Caco-2 (cell line): ENCODE measurements at regions not wholly inside any gene's neighbourhood (a gene's known extent, or its start where the extent isn't known, plus 50 kb on each side); places are given as distances from the start of the nearest gene placed in this dataset.
"Not testable (repeated sequence)": the region's sequence is repeated elsewhere in the genome, so short reads cannot be mapped to it uniquely, and the experiment has no call there.

ENCODE experiments used
- BruUV-seq: library from RNA; stranded (reverse); fragments of 400-500 nt; replicated peaks from 2 replicates; lab custom pipeline; 2021; lab: Mats Ljungman, UMichigan
- CTCF ChIA-PET: fragments of 300-600 bp; sonication (Branson Sonifier 250); formaldehyde crosslinking; loops from one replicate; lab custom pipeline; 2022; ENCODE audit warnings: antibody characterized with exemption; lab: Charles Lee
- POLR2A ChIA-PET: fragments of 300-600 bp; sonication (Branson Sonifier 250); formaldehyde crosslinking; loops from one replicate; lab custom pipeline; 2022; ENCODE audit warnings: antibody characterized with exemption; lab: Charles Lee
- DNase-seq, 2 experiments: peaks; one replicate each; pipeline versions ENCODE4 v3.0.0 to v3.0.0-alpha.2; 2020 to 2022
- H3K27me3 ChIP-seq: replicated peaks from 2 replicates; pipeline ENCODE4 v1.6.0; 2011; ENCODE audit warnings: low read length; ENCODE audit not compliant: control insufficient read depth, insufficient read depth
- H3K36me3 ChIP-seq: 2 replicates; pipeline ENCODE4 v1.5.1; 2011; ENCODE audit warnings: low read length; ENCODE audit not compliant: control insufficient read depth, insufficient read depth
- H3K4me1 ChIP-seq: fragments of 250-450 bp; sonication (Bioruptor Pico); 2 replicates; pipeline ENCODE4 v1.5.1; 2020; ENCODE audit warnings: mild to moderate bottlenecking
- H3K4me3 ChIP-seq: 2 replicates; pipeline ENCODE4 v1.5.1; 2011; ENCODE audit warnings: low read depth, mild to moderate bottlenecking, control low read depth, low read length
- H3K9me3 ChIP-seq: fragments of 250-450 bp; sonication (Bioruptor Pico); 2 replicates; pipeline ENCODE4 v1.5.1; 2020; ENCODE audit warnings: mild to moderate bottlenecking, moderate library complexity
- H3K27ac Mint-ChIP-seq: one replicate; pipeline ENCODE4 v1.8.0; 2022; ENCODE audit warnings: mixed read lengths; ENCODE audit not compliant: unreplicated experiment
- H3K27me3 Mint-ChIP-seq: one replicate; pipeline ENCODE4 v1.8.0; 2022; ENCODE audit warnings: mixed read lengths; ENCODE audit not compliant: insufficient read depth, unreplicated experiment
- H3K36me3 Mint-ChIP-seq: one replicate; pipeline ENCODE4 v1.8.0; 2022; ENCODE audit warnings: mild to moderate bottlenecking, mixed read lengths; ENCODE audit not compliant: insufficient read depth, unreplicated experiment
- H3K4me1 Mint-ChIP-seq: one replicate; pipeline ENCODE4 v1.8.0; 2022; ENCODE audit warnings: low read depth, mixed read lengths; ENCODE audit not compliant: unreplicated experiment
- H3K4me3 Mint-ChIP-seq: one replicate; pipeline ENCODE4 v1.8.0; 2022; ENCODE audit warnings: mild to moderate bottlenecking, moderate library complexity, mixed read lengths; ENCODE audit not compliant: unreplicated experiment
- H3K9me3 Mint-ChIP-seq: one replicate; pipeline ENCODE4 v1.8.0; 2022; ENCODE audit warnings: mixed read lengths; ENCODE audit not compliant: unreplicated experiment
- CTCF ChIP-seq, 2 experiments: fragments of 200-600 bp in 1 of 2; IDR thresholded peaks; 1 replicate in 1 of 2; 2 replicates in 1 of 2; pipeline versions ENCODE4 v1.5.1 to v1.8.0; 2011 to 2022; ENCODE audit warnings: antibody characterized with exemption in 1 of 2, control low read depth in 1 of 2, inconsistent platforms in 1 of 2, low read depth in 1 of 2, low read length in 1 of 2, mild to moderate bottlenecking in 1 of 2, moderate library complexity in 1 of 2; ENCODE audit not compliant: insufficient read depth in 1 of 2, severe bottlenecking in 1 of 2, unreplicated experiment in 1 of 2
- intact Hi-C: fragments of 100-400 bp; cut with micrococcal nuclease; formaldehyde crosslinking; loops from one replicate; pipeline ENCODE4 v1.10.0; 2022; ENCODE audit not compliant: unreplicated experiment

GRCh38 chr10:80015911-80016830, 62.3 kb upstream of the TMEM254 start:
- Histone ChIP-seq H3K4me3 (no peak overlapping the region), H3K4me1 (peaks cover 11% of the 10 kb centered on the region), H3K9me3 (no peaks in the 10 kb centered on the region), H3K36me3 (no peaks in the 10 kb centered on the region), H3K27me3 (no peaks in the 10 kb centered on the region)
- Mint-ChIP-seq H3K27me3 (no peaks in the 10 kb centered on the region), H3K27ac (no peak overlapping the region), H3K4me1 (no peaks in the 10 kb centered on the region), H3K9me3 (no peaks in the 10 kb centered on the region), H3K4me3 (no peak overlapping the region), H3K36me3 (no peaks in the 10 kb centered on the region)
- intact Hi-C loops, result no loop called here
- CTCF ChIA-PET, result no interaction called here
- no peak for TF ChIP-seq CTCF (IDR thresholded peaks at IDR 0.05; ENCODE audit: insufficient read depth in 1 of 2, low read depth in 1 of 2, low read length in 1 of 2, severe bottlenecking in 1 of 2, unreplicated experiment in 1 of 2)
- BruUV-seq, result no TSS peak
- DNase-seq, result no peak
- POLR2A ChIA-PET, result no interaction called here

GRCh38 chr10:80013139-80013538, 64.2 kb upstream of the SFTPD start:
- H3K36me3 Mint-ChIP-seq, H3K4me1 Mint-ChIP-seq, H3K4me3 Mint-ChIP-seq, H3K9me3 ChIP-seq, CTCF ChIA-PET, BruUV-seq, DNase-seq, H3K27me3 ChIP-seq, H3K27me3 Mint-ChIP-seq, H3K27ac Mint-ChIP-seq, H3K36me3 ChIP-seq, H3K4me3 ChIP-seq, H3K4me1 ChIP-seq, POLR2A ChIA-PET, intact Hi-C loops, H3K9me3 Mint-ChIP-seq: not testable (repeated sequence)

- H3K4me3 Mint-ChIP-seq, H3K4me1 ChIP-seq, H3K4me3 ChIP-seq, H3K27me3 Mint-ChIP-seq, H3K4me1 Mint-ChIP-seq, H3K27ac Mint-ChIP-seq, BruUV-seq, intact Hi-C loops, DNase-seq, H3K9me3 Mint-ChIP-seq, H3K36me3 Mint-ChIP-seq, POLR2A ChIA-PET, H3K36me3 ChIP-seq, CTCF ChIA-PET, H3K9me3 ChIP-seq, H3K27me3 ChIP-seq: not testable (repeated sequence)
Observed at GRCh38 chr10:80011144-80011543, 62.2 kb upstream of the SFTPD start.

GRCh38 chr10:80000541-80000940, 51.6 kb upstream of the SFTPD start:
- H3K4me1 ChIP-seq, result peaks cover 10% of the 10 kb centered on the region
- no peaks in the 10 kb centered on the region for H3K27me3 Mint-ChIP-seq
- TF ChIP-seq CTCF (IDR thresholded peaks at IDR 0.05; ENCODE audit: insufficient read depth in 1 of 2, low read depth in 1 of 2, low read length in 1 of 2, severe bottlenecking in 1 of 2, unreplicated experiment in 1 of 2), result no peak
- no peaks in the 10 kb centered on the region for H3K36me3 ChIP-seq
- no peaks in the 10 kb centered on the region for H3K36me3 Mint-ChIP-seq
- DNase-seq, result no peak
- H3K27me3 ChIP-seq, result no peaks in the 10 kb centered on the region
- peaks cover 4% of the 10 kb centered on the region for H3K4me1 Mint-ChIP-seq
- intact Hi-C loops, result no loop called here
- no peak overlapping the region for H3K27ac Mint-ChIP-seq
- CTCF ChIA-PET, result no interaction called here
- no peaks in the 10 kb centered on the region for H3K9me3 Mint-ChIP-seq
- POLR2A ChIA-PET, result no interaction called here
- H3K4me3 Mint-ChIP-seq, result no peak overlapping the region
- H3K4me3 ChIP-seq, result no peak overlapping the region
- no TSS peak for BruUV-seq
- H3K9me3 ChIP-seq, result no peaks in the 10 kb centered on the region
